ENCODE measurements at regions not wholly inside any gene's neighbourhood (a gene's known extent, or its start where the extent isn't known, plus 50 kb on each side); places are given as distances from the start of the nearest gene placed in this dataset.

DNA sequence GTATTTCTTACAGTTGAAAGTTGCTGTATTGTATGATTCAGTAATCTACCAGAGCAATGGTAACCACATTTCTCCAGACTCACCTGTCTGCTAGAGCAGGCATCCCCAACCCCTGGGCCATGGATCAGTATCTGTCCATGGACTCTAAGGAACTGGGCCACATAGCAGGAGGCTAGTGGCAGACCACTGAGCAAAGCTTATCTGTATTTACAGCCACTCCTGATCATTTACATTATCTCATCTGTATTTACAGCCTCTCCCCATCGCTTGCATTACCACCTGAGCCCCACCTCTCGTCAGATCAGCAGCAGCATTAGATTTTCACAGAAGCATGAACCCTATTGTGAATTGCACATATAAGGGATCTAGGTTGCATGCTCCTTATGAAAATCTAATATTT, 60.3 kb upstream of the MANEA start:
- no peak for DNase-seq (ENCODE audit: low read depth in 2 of 2)
- Histone ChIP-seq H2AFZ (ENCODE audit: low read length) (no peak overlapping the region), H4K20me1 (ENCODE audit: control insufficient read depth, extremely low read depth, insufficient read depth, low read length) (no peaks in the 10 kb centered on the region), H3K27ac (ENCODE audit: insufficient read depth, low read length) (no peak overlapping the region), H3K4me2 (ENCODE audit: extremely low read depth, insufficient read depth, low read length) (no peak overlapping the region), H3K36me3 (ENCODE audit: control insufficient read depth, insufficient read depth, low read length) (no peaks in the 10 kb centered on the region), H3K4me1 (ENCODE audit: control insufficient read depth, extremely low read depth, insufficient read depth, low read length) (no peaks in the 10 kb centered on the region), H3K79me2 (ENCODE audit: control insufficient read depth, insufficient read depth, low read length) (no peaks in the 10 kb centered on the region), H3K27me3 (ENCODE audit: control insufficient read depth, insufficient read depth, low read length) (no peaks in the 10 kb centered on the region), H3K4me3 (replicated peaks in 1 of 4; ENCODE audit: control extremely low read depth in 1 of 4, insufficient read depth in 1 of 4, low read depth in 3 of 4, low read length in 4 of 4) (no peak overlapping the region), H3K9ac (ENCODE audit: insufficient read depth, low read length) (no peak overlapping the region), H3K9me3 (ENCODE audit: control insufficient read depth, insufficient read depth, low read depth, low read length) (no peaks in the 10 kb centered on the region)
- TF ChIP-seq EZH2 (IDR thresholded peaks at IDR 0.05; ENCODE audit: low read length, missing control alignments) = no peak
- TF ChIP-seq, protein P1, sequence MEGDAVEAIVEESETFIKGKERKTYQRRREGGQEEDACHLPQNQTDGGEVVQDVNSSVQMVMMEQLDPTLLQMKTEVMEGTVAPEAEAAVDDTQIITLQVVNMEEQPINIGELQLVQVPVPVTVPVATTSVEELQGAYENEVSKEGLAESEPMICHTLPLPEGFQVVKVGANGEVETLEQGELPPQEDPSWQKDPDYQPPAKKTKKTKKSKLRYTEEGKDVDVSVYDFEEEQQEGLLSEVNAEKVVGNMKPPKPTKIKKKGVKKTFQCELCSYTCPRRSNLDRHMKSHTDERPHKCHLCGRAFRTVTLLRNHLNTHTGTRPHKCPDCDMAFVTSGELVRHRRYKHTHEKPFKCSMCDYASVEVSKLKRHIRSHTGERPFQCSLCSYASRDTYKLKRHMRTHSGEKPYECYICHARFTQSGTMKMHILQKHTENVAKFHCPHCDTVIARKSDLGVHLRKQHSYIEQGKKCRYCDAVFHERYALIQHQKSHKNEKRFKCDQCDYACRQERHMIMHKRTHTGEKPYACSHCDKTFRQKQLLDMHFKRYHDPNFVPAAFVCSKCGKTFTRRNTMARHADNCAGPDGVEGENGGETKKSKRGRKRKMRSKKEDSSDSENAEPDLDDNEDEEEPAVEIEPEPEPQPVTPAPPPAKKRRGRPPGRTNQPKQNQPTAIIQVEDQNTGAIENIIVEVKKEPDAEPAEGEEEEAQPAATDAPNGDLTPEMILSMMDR (conservative IDR thresholded peaks at IDR 0.05 in 1 of 2, IDR thresholded peaks at IDR 0.05 in 1 of 2; ENCODE audit: low read depth in 1 of 2, low read length in 2 of 2) = no peak

DNA sequence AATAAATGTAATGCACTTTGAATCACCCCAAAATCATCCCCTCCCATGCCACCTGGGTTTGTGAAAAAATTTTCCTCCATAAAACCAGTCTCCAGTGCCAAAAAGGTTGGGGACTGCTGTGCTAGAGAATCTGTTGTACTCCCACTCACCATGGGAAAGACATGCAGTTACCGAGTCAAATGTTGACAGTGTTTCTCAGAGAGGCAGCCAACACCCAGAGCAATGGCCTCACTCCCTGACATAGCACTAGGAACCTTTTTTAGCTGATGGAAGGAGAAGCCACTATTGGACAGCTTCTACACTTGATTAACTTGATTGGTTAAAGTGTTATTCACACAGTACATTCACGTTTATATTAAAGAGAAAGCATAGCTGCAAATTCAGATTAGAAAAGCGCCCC, 59.8 kb upstream of the MANEA start:
- Histone ChIP-seq H3K27ac (ENCODE audit: insufficient read depth, low read length) (no peak overlapping the region), H3K4me1 (ENCODE audit: control insufficient read depth, extremely low read depth, insufficient read depth, low read length) (no peaks in the 10 kb centered on the region), H3K4me3 (replicated peaks in 1 of 4; ENCODE audit: control extremely low read depth in 1 of 4, insufficient read depth in 1 of 4, low read depth in 3 of 4, low read length in 4 of 4) (no peak overlapping the region), H4K20me1 (ENCODE audit: control insufficient read depth, extremely low read depth, insufficient read depth, low read length) (no peaks in the 10 kb centered on the region), H3K9ac (ENCODE audit: insufficient read depth, low read length) (no peak overlapping the region), H3K27me3 (ENCODE audit: control insufficient read depth, insufficient read depth, low read length) (no peaks in the 10 kb centered on the region), H2AFZ (ENCODE audit: low read length) (no peak overlapping the region), H3K79me2 (ENCODE audit: control insufficient read depth, insufficient read depth, low read length) (no peaks in the 10 kb centered on the region), H3K9me3 (ENCODE audit: control insufficient read depth, insufficient read depth, low read depth, low read length) (no peaks in the 10 kb centered on the region), H3K36me3 (ENCODE audit: control insufficient read depth, insufficient read depth, low read length) (no peaks in the 10 kb centered on the region), H3K4me2 (ENCODE audit: extremely low read depth, insufficient read depth, low read length) (no peak overlapping the region)
- DNase-seq (ENCODE audit: low read depth in 2 of 2) = no peak
- TF ChIP-seq EZH2 (IDR thresholded peaks at IDR 0.05; ENCODE audit: low read length, missing control alignments) = no peak
- TF ChIP-seq, protein P1 (conservative IDR thresholded peaks at IDR 0.05 in 1 of 2, IDR thresholded peaks at IDR 0.05 in 1 of 2; ENCODE audit: low read depth in 1 of 2, low read length in 2 of 2) = no peak

DNA sequence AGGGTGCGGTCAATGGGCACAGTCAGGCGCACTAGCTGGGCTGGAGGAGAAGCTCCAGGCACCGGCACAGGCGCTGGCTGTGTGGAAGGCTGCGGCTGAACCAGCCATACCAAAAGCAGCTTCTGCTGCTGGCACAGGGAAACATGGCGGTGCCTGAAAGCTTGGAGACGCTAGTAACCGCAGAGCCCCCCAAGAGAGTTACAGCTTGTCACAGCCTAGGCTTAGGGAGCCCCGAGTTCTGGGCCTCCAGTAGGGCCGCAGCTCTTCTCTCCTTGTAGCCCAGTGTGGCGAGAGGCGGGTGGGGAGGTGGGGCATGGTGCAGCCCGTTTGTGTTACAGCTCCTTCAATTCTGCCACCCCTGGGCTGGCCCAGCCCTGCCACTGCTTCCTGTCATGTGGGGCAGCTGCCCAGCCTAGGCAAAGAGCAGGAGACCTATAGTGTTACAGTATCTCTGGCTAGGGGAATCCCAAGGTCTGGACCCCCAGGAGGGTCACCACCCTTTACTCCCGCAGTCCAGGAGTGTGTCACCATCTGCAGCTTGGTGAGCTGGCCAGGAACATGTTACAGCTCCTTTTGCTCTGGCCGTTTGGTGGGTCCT, 58.6 kb upstream of the MANEA start:
- no peak overlapping the region for H3K27ac ChIP-seq (ENCODE audit: insufficient read depth, low read length)
- no peak overlapping the region for H3K4me3 ChIP-seq (replicated peaks in 1 of 4; ENCODE audit: control extremely low read depth in 1 of 4, insufficient read depth in 1 of 4, low read depth in 3 of 4, low read length in 4 of 4)
- H4K20me1 ChIP-seq (ENCODE audit: control insufficient read depth, extremely low read depth, insufficient read depth, low read length) = no peaks in the 10 kb centered on the region
- no peak for TF ChIP-seq EZH2 (IDR thresholded peaks at IDR 0.05; ENCODE audit: low read length, missing control alignments)
- no peaks in the 10 kb centered on the region for H3K9me3 ChIP-seq (ENCODE audit: control insufficient read depth, insufficient read depth, low read depth, low read length)
- no peaks in the 10 kb centered on the region for H3K27me3 ChIP-seq (ENCODE audit: control insufficient read depth, insufficient read depth, low read length)
- H3K4me1 ChIP-seq (ENCODE audit: control insufficient read depth, extremely low read depth, insufficient read depth, low read length) = no peaks in the 10 kb centered on the region
- no peaks in the 10 kb centered on the region for H3K79me2 ChIP-seq (ENCODE audit: control insufficient read depth, insufficient read depth, low read length)
- H3K9ac ChIP-seq (ENCODE audit: insufficient read depth, low read length) = no peak overlapping the region
- no peaks in the 10 kb centered on the region for H3K36me3 ChIP-seq (ENCODE audit: control insufficient read depth, insufficient read depth, low read length)
- H2AFZ ChIP-seq (ENCODE audit: low read length) = no peak overlapping the region
- H3K4me2 ChIP-seq (ENCODE audit: extremely low read depth, insufficient read depth, low read length) = no peak overlapping the region
- DNase-seq (ENCODE audit: low read depth in 2 of 2) = no peak
